Hippocampal formation (tissue), 2 donors: ENCODE measurements at regions not wholly inside any gene's neighbourhood (a gene's known extent, or its start where the extent isn't known, plus 50 kb on each side); places are given as distances from the start of the nearest gene placed in this dataset.
"Not testable (repeated sequence)": the region's sequence is repeated elsewhere in the genome, so short reads cannot be mapped to it uniquely, and the experiment has no call there.

Source experiments
- DNase-seq, 2 donors: peaks; one replicate each; lab custom pipeline; 2025; lab: John Stamatoyannopoulos, UW

- DNase-seq: no peak
Observed at GRCh38 chr16:63512910-63513309, 1476.7 kb upstream of the CDH8 start.

GRCh38 chr16:63497408-63497807 lies 1461.2 kb upstream of the CDH8 start:
- DNase-seq: no peak

- no peak for DNase-seq
Observed at GRCh38 chr16:63496282-63496681, 1460.0 kb upstream of the CDH8 start.

GRCh38 chr16:63488955-63489354 lies 1452.7 kb upstream of the CDH8 start:
- DNase-seq: no peak

GRCh38 chr16:63481060-63481459 lies 1444.8 kb upstream of the CDH8 start:
- no peak for DNase-seq

- DNase-seq: no peak
Observed at GRCh38 chr16:63473725-63474124, 1437.5 kb upstream of the CDH8 start.

- no peak for DNase-seq
Observed at GRCh38 chr16:63467513-63467912, 1431.3 kb upstream of the CDH8 start.

GRCh38 chr16:63462316-63462715 lies 1426.1 kb upstream of the CDH8 start:
- DNase-seq: no peak

- peak; percentile 7 to 49 for DNase-seq
Observed at GRCh38 chr16:63461248-63461841, 1425.1 kb upstream of the CDH8 start.

- no peak for DNase-seq
Observed at GRCh38 chr16:63458846-63459245, 1422.6 kb upstream of the CDH8 start.

- DNase-seq: no peak
Observed at GRCh38 chr16:63457869-63458268, 1421.6 kb upstream of the CDH8 start.

- no peak for DNase-seq
Observed at GRCh38 chr16:63453261-63453660, 1417.0 kb upstream of the CDH8 start.

- no peak for DNase-seq
Observed at GRCh38 chr16:63447121-63447520, 1410.9 kb upstream of the CDH8 start.

GRCh38 chr16:63442246-63442645 lies 1406.0 kb upstream of the CDH8 start:
- DNase-seq: no peak

GRCh38 chr16:63426275-63426870 lies 1390.1 kb upstream of the CDH8 start:
- DNase-seq: no peak

GRCh38 chr16:63422715-63423114 lies 1386.5 kb upstream of the CDH8 start:
- no peak for DNase-seq

GRCh38 chr16:63416712-63417111 lies 1380.5 kb upstream of the CDH8 start:
- no peak for DNase-seq

GRCh38 chr16:63415014-63415413 lies 1378.8 kb upstream of the CDH8 start:
- no peak for DNase-seq

- DNase-seq: no peak
Observed at GRCh38 chr16:63410594-63410993, 1374.4 kb upstream of the CDH8 start.

- no peak for DNase-seq
Observed at GRCh38 chr16:63403792-63404191, 1367.6 kb upstream of the CDH8 start.

GRCh38 chr16:63388277-63388676 lies 1352.0 kb upstream of the CDH8 start:
- DNase-seq: not testable (repeated sequence)

GRCh38 chr16:63385714-63386432 lies 1349.6 kb upstream of the CDH8 start:
- no peak for DNase-seq

- no peak for DNase-seq
Observed at GRCh38 chr16:63373744-63374143, 1337.5 kb upstream of the CDH8 start.
